ENCODE measurements at regions not wholly inside any gene's neighbourhood (a gene's known extent, or its start where the extent isn't known, plus 50 kb on each side); places are given as distances from the start of the nearest gene placed in this dataset.

DNA sequence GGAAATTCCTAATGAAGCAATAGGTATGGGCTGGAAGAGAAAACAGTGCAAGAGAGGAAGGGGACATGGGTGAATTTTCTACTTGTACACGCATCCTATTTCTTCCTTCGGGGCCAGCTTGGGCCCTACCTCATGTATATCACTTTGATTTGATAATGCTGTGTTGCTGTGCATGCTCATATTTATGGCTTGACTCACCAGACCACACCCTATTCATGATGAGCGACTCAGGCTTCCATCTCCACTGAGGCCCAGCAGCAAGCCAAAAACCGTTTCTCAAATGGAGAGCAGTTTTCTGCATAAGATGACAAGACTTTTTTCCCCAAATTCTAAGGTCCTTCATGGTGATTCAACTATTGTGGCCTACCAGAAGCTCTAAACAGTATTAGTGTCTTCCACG is 2039.1 kb upstream of the CDH9 start:
- DNase-seq (ENCODE audit: low spot score) (no peak), ATAC-seq (ENCODE audit: low FRiP score) (no peak)
- TF ChIP-seq, protein P1, sequence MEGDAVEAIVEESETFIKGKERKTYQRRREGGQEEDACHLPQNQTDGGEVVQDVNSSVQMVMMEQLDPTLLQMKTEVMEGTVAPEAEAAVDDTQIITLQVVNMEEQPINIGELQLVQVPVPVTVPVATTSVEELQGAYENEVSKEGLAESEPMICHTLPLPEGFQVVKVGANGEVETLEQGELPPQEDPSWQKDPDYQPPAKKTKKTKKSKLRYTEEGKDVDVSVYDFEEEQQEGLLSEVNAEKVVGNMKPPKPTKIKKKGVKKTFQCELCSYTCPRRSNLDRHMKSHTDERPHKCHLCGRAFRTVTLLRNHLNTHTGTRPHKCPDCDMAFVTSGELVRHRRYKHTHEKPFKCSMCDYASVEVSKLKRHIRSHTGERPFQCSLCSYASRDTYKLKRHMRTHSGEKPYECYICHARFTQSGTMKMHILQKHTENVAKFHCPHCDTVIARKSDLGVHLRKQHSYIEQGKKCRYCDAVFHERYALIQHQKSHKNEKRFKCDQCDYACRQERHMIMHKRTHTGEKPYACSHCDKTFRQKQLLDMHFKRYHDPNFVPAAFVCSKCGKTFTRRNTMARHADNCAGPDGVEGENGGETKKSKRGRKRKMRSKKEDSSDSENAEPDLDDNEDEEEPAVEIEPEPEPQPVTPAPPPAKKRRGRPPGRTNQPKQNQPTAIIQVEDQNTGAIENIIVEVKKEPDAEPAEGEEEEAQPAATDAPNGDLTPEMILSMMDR (IDR thresholded peaks at IDR 0.05) = no peak

DNA sequence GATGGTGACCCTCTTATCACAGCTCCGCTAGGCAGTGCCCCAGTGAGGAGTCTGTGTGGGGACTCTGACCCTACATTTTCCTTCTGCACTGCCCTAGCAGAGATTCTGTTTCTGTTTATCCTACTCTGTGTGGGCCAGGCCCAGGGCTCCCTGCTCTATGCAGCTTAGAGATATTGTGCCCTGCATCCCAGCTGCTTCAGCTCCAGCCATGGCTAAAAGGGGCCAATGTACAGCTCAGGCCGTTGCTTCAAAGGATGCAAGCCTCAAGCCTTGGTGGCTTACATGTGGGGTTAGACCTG is 2030.7 kb upstream of the CDH9 start:
- DNase-seq (ENCODE audit: low spot score) (no peak), ATAC-seq (ENCODE audit: low FRiP score) (no peak)
- TF ChIP-seq, protein P1 (IDR thresholded peaks at IDR 0.05) = no peak

DNA sequence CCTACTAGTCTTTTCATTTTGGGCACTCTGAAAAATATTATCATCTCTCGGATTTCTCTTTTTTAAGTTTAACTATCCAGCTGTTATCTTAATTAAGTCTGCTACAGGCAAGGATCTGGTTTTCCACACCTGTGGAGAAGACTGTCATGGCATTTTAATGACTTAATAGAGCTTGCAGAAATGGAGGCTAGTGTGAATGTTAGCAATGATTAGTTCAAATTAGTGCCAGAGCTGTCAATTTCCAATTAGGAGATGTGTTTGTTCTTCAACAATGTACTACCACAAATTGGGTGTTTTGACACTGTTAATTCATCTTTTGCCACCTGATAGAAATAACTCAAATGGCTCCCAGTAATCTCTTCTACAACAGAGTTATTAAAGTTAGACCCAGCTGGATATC is 2023.0 kb upstream of the CDH9 start:
- TF ChIP-seq, protein P1 (IDR thresholded peaks at IDR 0.05) = no peak
- DNase-seq (ENCODE audit: low spot score) (no peak), ATAC-seq (ENCODE audit: low FRiP score) (no peak)

DNA sequence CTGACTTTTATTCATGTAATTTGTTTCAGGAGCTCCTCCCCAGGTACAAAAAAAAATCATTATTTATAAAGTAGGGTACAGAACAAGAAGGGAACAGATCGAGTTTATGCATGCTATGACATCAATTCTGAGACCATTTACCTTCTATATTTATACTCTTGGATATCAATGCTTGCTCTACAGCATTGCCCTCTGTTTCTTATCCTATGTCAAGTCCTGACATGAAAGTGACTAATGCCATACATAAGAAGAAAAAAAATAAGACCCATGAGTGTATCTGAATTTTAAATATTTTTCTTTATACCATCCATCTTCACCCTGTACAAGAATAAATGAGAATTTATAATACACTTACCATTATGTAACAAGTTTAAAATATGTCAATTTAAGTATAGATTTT is 2016.3 kb upstream of the CDH9 start:
- DNase-seq (ENCODE audit: low spot score) = no peak
- TF ChIP-seq, protein P1 (IDR thresholded peaks at IDR 0.05) = no peak
- ATAC-seq (ENCODE audit: low FRiP score) = no peak

DNA sequence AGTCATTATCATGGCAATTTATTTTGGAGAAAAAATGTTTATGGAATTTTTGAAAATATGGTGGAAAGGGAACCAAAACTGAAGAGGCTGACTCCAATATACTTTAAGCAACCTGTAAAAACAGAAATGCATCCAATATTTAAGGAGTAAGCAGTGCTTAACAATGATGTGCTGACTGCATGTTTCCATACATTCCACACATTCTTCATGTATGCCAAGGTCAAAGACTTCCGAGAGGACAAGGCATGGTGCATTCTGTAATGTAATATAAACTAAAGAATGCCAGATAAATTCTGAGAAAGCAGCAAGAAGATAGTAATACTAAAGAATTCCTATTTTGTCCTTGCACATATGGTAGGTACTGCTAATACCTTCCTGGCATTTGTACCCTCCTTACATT is 2015.9 kb upstream of the CDH9 start:
- no peak for DNase-seq (ENCODE audit: low spot score)
- TF ChIP-seq, protein P1 (IDR thresholded peaks at IDR 0.05) = no peak
- no peak for ATAC-seq (ENCODE audit: low FRiP score)

DNA sequence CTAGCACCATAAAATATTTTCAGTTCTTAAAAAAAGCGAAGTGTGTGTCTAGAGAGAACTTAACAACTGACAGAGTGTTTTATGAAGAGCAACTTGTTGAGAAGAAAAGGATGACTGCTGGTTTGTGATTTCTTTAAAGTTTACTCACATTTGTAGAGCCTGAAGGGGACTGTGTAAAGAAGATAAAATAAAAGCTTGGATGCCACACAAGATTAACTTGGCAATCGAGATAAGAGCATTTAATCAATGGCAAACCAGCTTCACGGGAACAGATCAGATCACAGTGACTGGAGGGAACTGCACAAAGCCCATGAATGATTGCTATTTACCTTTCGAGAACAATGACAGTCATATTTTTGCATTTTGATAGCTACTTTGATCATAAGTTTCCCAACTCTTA is 2013.1 kb upstream of the CDH9 start:
- ATAC-seq (ENCODE audit: low FRiP score) = no peak
- TF ChIP-seq, protein P1 (IDR thresholded peaks at IDR 0.05) = no peak
- no peak for DNase-seq (ENCODE audit: low spot score)

DNA sequence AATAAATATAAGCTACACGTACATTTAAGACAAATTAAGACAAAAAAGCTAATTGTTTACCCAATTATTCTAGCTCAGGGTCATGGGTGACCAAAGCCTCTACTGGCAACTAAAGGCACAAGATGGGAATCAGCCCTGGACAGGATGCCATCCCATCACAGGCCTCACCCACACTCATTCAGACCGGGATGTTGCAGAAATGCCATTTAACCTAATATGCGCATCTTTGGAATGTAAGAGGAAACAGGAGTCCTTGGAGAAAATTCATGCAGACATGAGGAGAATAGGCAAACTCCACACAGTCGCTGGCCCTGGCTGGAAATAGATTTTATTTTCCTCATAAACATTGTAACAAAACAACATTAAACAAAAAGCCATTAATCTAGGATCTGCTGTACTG is 2003.8 kb upstream of the CDH9 start:
- TF ChIP-seq, protein P1 (IDR thresholded peaks at IDR 0.05) = no peak
- DNase-seq (ENCODE audit: low spot score) = no peak
- ATAC-seq (ENCODE audit: low FRiP score) = no peak
